ENCODE measurements at regions not wholly inside any gene's neighbourhood (a gene's known extent, or its start where the extent isn't known, plus 50 kb on each side); places are given as distances from the start of the nearest gene placed in this dataset.

DNA sequence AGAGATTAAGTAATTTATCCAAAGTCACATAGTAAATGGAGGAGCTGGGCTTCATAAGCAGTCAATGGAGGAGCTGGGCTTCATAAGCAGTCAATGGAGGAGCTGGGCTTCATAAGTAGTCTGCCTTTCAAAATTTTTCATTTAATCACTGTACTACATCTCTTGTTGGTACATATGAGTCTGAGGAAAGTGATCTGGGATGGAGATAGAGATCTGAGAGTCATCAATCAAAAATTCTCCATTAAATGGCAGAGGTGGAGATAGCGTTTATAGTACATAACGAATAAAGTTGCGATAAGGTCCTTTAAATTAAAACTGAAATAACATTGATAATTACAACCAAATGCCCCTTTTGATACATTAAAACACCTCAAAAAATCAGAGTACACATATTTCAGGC, 189.3 kb downstream of the KLF5 start:
- FAIRE-seq: no peak
- no peak for DNase-seq (ENCODE audit: insufficient read length, low spot score)
- no peak for TF ChIP-seq CTCF (IDR thresholded peaks at IDR 0.05; ENCODE audit: insufficient read depth, missing control alignments)

DNA sequence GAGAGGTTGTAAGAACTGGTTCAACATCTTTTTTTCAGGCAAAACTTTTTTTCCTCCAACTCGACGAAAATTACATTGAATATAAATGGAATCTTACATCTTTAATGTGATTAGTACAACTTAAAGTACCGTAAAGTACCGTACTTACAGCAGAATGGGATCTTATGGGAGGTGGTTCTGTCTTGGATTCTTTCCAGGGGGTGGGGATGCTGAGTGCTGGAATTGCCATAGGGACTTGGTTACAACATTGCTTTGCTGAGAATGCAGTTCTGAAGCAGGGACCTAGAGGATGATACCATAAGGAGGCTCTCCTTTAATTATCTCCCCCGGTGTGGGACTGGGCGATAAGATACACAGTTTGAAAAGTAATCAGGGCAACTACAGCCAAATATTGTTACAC, 186.4 kb downstream of the KLF5 start:
- DNase-seq (ENCODE audit: insufficient read length, low spot score) (no peak), FAIRE-seq (no peak)
- no peak for TF ChIP-seq CTCF (IDR thresholded peaks at IDR 0.05; ENCODE audit: insufficient read depth, missing control alignments)

DNA sequence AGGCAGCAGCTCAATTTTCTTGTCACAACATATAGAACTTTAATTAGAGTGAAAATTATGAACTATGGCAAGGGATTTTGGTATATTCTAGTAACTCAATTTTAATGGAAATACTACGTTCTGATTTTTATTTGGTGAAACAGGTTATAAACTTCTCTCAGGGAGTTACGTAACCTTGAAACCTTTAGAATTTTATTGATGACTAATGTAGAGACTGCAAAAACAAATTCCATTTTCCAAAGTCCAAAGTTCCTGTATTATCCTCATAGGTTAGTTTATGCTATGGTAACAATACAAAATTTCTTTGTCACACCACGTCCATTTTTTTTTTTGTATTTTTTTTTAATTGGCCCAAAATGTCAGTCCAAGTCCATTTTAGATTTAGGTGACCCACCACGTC, 185.7 kb downstream of the KLF5 start:
- FAIRE-seq (no peak), DNase-seq (ENCODE audit: insufficient read length, low spot score) (no peak)
- TF ChIP-seq CTCF (IDR thresholded peaks at IDR 0.05; ENCODE audit: insufficient read depth, missing control alignments): no peak

DNA sequence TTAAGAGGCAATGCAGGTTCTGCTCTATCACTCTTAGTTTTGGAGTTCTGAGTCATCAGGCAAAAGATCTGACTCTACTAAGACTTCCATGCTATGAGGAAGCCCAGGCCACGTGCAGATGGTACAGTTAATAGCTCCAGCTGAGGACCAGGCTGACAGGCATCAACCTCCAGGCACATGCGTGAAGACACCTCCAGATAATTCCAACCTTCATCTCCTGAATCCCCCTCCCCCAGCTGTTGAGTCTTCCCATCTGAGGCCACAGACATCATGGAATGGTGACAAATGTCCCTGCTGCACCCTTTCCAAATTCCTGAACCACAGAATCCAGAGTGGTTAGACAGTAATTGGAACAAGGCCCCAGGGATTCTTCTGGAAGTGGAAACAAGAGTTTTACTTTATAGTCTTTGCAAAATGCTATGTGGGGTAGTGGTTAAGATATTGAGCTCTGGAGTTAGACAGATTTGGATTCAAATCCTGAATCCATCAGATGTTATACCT, 183.8 kb downstream of the KLF5 start:
- DNase-seq (ENCODE audit: insufficient read length, low spot score) (no peak), FAIRE-seq (no peak)
- TF ChIP-seq CTCF (IDR thresholded peaks at IDR 0.05; ENCODE audit: insufficient read depth, missing control alignments): no peak

GRCh38 chr13:73240193-73240592, 181.4 kb downstream of the KLF5 start:
- no peak for DNase-seq (ENCODE audit: insufficient read length, low spot score)
- no peak for FAIRE-seq
- TF ChIP-seq CTCF (IDR thresholded peaks at IDR 0.05; ENCODE audit: insufficient read depth, missing control alignments): no peak

DNA sequence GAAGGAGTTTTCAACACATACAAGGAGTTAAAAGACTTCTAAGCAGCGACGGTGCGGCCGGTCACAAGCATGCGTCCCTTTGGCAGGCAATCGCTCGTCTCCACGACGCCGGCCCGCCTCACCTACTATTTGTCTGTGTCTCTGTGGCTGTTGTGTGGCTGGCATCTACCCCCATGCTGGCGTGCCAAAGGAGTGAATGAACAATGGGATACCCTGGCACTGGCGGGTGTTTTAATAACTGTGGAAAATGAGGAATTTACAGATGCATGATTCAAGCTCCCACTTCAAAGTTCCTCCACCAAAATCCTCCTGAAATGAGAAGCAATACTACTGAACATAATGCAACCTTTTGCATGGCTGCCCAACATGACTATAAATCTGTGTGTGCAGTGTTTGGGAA, 176.6 kb downstream of the KLF5 start:
- FAIRE-seq: no peak
- no peak for TF ChIP-seq CTCF (IDR thresholded peaks at IDR 0.05; ENCODE audit: insufficient read depth, missing control alignments)
- no peak for DNase-seq (ENCODE audit: insufficient read length, low spot score)

- no peak for TF ChIP-seq CTCF (IDR thresholded peaks at IDR 0.05; ENCODE audit: insufficient read depth, missing control alignments)
- FAIRE-seq: no peak
- DNase-seq (ENCODE audit: insufficient read length, low spot score): no peak
Measured at GRCh38 chr13:73231471-73231870, 172.7 kb downstream of the KLF5 start.

Measured in D721Med (cell line).